Trophoblast cell (in vitro differentiated cells and primary cell): ENCODE measurements at regions not wholly inside any gene's neighbourhood (a gene's known extent, or its start where the extent isn't known, plus 50 kb on each side); places are given as distances from the start of the nearest gene placed in this dataset.

Source experiments
- DNase-seq, 2 donors: peaks; one replicate each; pipeline ENCODE4 v3.0.0-alpha.2; 2016
- H2AFZ ChIP-seq: 2 replicates; pipeline ENCODE4 v1.6.1; 2013; ENCODE audit warnings: low read length, moderate library complexity, mild to moderate bottlenecking; ENCODE audit not compliant: insufficient read depth, poor library complexity
- H2AK5ac ChIP-seq: 2 replicates; pipeline ENCODE4 v1.6.1; 2013; ENCODE audit warnings: mild to moderate bottlenecking, low read length
- H2BK120ac ChIP-seq: 2 replicates; pipeline ENCODE4 v1.6.1; 2013; ENCODE audit warnings: low read length, mild to moderate bottlenecking, moderate library complexity; ENCODE audit not compliant: insufficient read depth, poor library complexity
- H2BK12ac ChIP-seq: 2 replicates; pipeline ENCODE4 v1.6.1; 2013; ENCODE audit warnings: mild to moderate bottlenecking, low read length, moderate library complexity
- H2BK5ac ChIP-seq: 2 replicates; pipeline ENCODE4 v1.6.1; 2013; ENCODE audit warnings: low read length, low read depth, moderate library complexity, mild to moderate bottlenecking; ENCODE audit not compliant: poor library complexity
- H3K14ac ChIP-seq: 2 replicates; pipeline ENCODE4 v1.6.1; 2013; ENCODE audit warnings: mild to moderate bottlenecking, low read length
- H3K18ac ChIP-seq: 2 replicates; pipeline ENCODE4 v1.6.1; 2013; ENCODE audit warnings: mild to moderate bottlenecking, low read length
- H3K23ac ChIP-seq: 2 replicates; pipeline ENCODE4 v1.6.1; 2013; ENCODE audit warnings: low read length
- H3K27ac ChIP-seq: 2 replicates; pipeline ENCODE4 v1.5.1; 2013; ENCODE audit warnings: low read depth, mild to moderate bottlenecking, inconsistent platforms, low read length, moderate library complexity
- H3K27me3 ChIP-seq: 2 replicates; pipeline ENCODE4 v1.6.1; 2013; ENCODE audit warnings: inconsistent platforms, mild to moderate bottlenecking, low read length, moderate library complexity; ENCODE audit not compliant: insufficient read depth
- H3K36me3 ChIP-seq, 2 experiments: 1 replicate in 1 of 2; 2 replicates in 1 of 2; pipeline ENCODE4 v1.6.1; 2013; ENCODE audit warnings: low read length in 2 of 2, mild to moderate bottlenecking in 2 of 2, moderate library complexity in 1 of 2; ENCODE audit not compliant: insufficient read depth in 2 of 2, control insufficient read depth in 1 of 2
- H3K4ac ChIP-seq: 2 replicates; pipeline ENCODE4 v1.6.1; 2013; ENCODE audit warnings: low read depth, mild to moderate bottlenecking, low read length, moderate library complexity
- H3K4me1 ChIP-seq, 2 experiments: 1 replicate in 1 of 2; 2 replicates in 1 of 2; pipeline ENCODE4 v1.6.1; 2013; ENCODE audit warnings: low read length in 2 of 2, mild to moderate bottlenecking in 2 of 2, moderate library complexity in 1 of 2; ENCODE audit not compliant: insufficient read depth in 2 of 2, control insufficient read depth in 1 of 2
- H3K4me2 ChIP-seq: 2 replicates; pipeline ENCODE4 v1.6.1; 2013; ENCODE audit warnings: inconsistent platforms, mild to moderate bottlenecking, low read length, moderate library complexity
- H3K4me3 ChIP-seq: 2 replicates; pipeline ENCODE4 v1.5.1; 2013; ENCODE audit warnings: mild to moderate bottlenecking, low read depth, low read length, inconsistent platforms
- H3K79me1 ChIP-seq: one replicate; pipeline ENCODE4 v1.6.1; 2013; ENCODE audit warnings: low read length
- H3K79me2 ChIP-seq: 2 replicates; pipeline ENCODE4 v1.6.1; 2013; ENCODE audit warnings: low read length, mild to moderate bottlenecking; ENCODE audit not compliant: control insufficient read depth, insufficient read depth, poor library complexity
- H3K9ac ChIP-seq: 2 replicates; pipeline ENCODE4 v1.6.1; 2013; ENCODE audit warnings: mild to moderate bottlenecking, low read length
- H3K9me3 ChIP-seq: 2 replicates; pipeline ENCODE4 v1.6.1; 2013; ENCODE audit warnings: low read depth, mild to moderate bottlenecking, control low read depth, inconsistent platforms, low read length; ENCODE audit not compliant: insufficient read depth
- H4K12ac ChIP-seq: 2 replicates; pipeline ENCODE4 v1.6.1; 2013; ENCODE audit warnings: low read depth, mild to moderate bottlenecking, low read length, moderate library complexity
- H4K8ac ChIP-seq: 2 replicates; pipeline ENCODE4 v1.6.1; 2013; ENCODE audit warnings: low read depth, mild to moderate bottlenecking, low read length, moderate library complexity
- H4K91ac ChIP-seq: one replicate; pipeline ENCODE4 v1.6.1; 2013; ENCODE audit warnings: low read depth, mild to moderate bottlenecking, low read length, moderate library complexity
- WGBS: extraction: QIAGEN DNeasy Blood & Tissue Kit; methylation state at CpG from one replicate; pipeline ENCODE4 v1.1.7; 2013; ENCODE audit warnings: missing lambda C conversion rate; ENCODE audit not compliant: insufficient read length, insufficient coverage; ENCODE audit errors: extremely low coverage; 5-methylcytosine and 5-hydroxymethylcytosine counted together

GRCh38 chr12:107553211-107553765 lies 132.3 kb upstream of the PWP1 start:
- no peak overlapping the region for H3K4me3 ChIP-seq
- no peaks in the 10 kb centered on the region for H3K79me2 ChIP-seq
- no peak overlapping the region for H3K4me2 ChIP-seq
- H4K8ac ChIP-seq, result no peak overlapping the region
- no peak overlapping the region for H3K9ac ChIP-seq
- H3K27me3 ChIP-seq, result no peaks in the 10 kb centered on the region
- H3K4ac ChIP-seq, result no peak overlapping the region
- no peak overlapping the region for H3K23ac ChIP-seq
- WGBS, result no CpG with 5 or more reads among the region's 4 CpGs
- no peak overlapping the region for H4K91ac ChIP-seq
- H3K14ac ChIP-seq, result no peak overlapping the region
- no peak overlapping the region for H3K27ac ChIP-seq
- no peak overlapping the region for H2AK5ac ChIP-seq
- no peaks in the 10 kb centered on the region for H3K4me1 ChIP-seq
- H3K36me3 ChIP-seq, result no peaks in the 10 kb centered on the region
- DNase-seq, result no peak
- H3K79me1 ChIP-seq, result no peaks in the 10 kb centered on the region
- no peak overlapping the region for H2BK120ac ChIP-seq
- H2BK12ac ChIP-seq, result no peak overlapping the region
- H3K9me3 ChIP-seq, result no peaks in the 10 kb centered on the region
- no peak overlapping the region for H4K12ac ChIP-seq
- H3K18ac ChIP-seq, result no peak overlapping the region
- H2BK5ac ChIP-seq, result no peak overlapping the region
- no peak overlapping the region for H2AFZ ChIP-seq

GRCh38 chr12:107554941-107555340 lies 130.7 kb upstream of the PWP1 start:
- Histone ChIP-seq H3K23ac (no peak overlapping the region), H3K27me3 (no peaks in the 10 kb centered on the region), H3K27ac (no peak overlapping the region), H3K4me1 (no peaks in the 10 kb centered on the region), H3K18ac (no peak overlapping the region), H2BK12ac (no peak overlapping the region), H4K91ac (no peak overlapping the region), H3K14ac (no peak overlapping the region), H3K79me1 (no peaks in the 10 kb centered on the region), H3K4ac (no peak overlapping the region), H4K8ac (no peak overlapping the region), H2AFZ (no peak overlapping the region), H3K4me2 (no peak overlapping the region), H3K36me3 (no peaks in the 10 kb centered on the region), H3K79me2 (no peaks in the 10 kb centered on the region), H2BK120ac (no peak overlapping the region), H3K9me3 (no peaks in the 10 kb centered on the region), H4K12ac (no peak overlapping the region), H2AK5ac (no peak overlapping the region), H3K9ac (no peak overlapping the region), H3K4me3 (no peak overlapping the region), H2BK5ac (no peak overlapping the region)
- no peak for DNase-seq
- no CpG with 5 or more reads among the region's 4 CpGs for WGBS

- no peak overlapping the region for H2AK5ac ChIP-seq
- H4K8ac ChIP-seq, result no peak overlapping the region
- no peak overlapping the region for H3K9ac ChIP-seq
- H3K79me1 ChIP-seq, result no peaks in the 10 kb centered on the region
- H3K4me2 ChIP-seq, result no peak overlapping the region
- H3K4ac ChIP-seq, result no peak overlapping the region
- no peak overlapping the region for H3K27ac ChIP-seq
- H2BK5ac ChIP-seq, result no peak overlapping the region
- H3K23ac ChIP-seq, result no peak overlapping the region
- DNase-seq, result no peak
- H3K9me3 ChIP-seq, result no peaks in the 10 kb centered on the region
- no peak overlapping the region for H3K18ac ChIP-seq
- H2BK120ac ChIP-seq, result no peak overlapping the region
- no peaks in the 10 kb centered on the region for H3K27me3 ChIP-seq
- H3K4me1 ChIP-seq, result peaks cover 0 to 2% of the 10 kb centered on the region in 2 experiments
- H2AFZ ChIP-seq, result no peak overlapping the region
- no peak overlapping the region for H4K91ac ChIP-seq
- WGBS, result no CpG with 5 or more reads among the region's 5 CpGs
- H3K4me3 ChIP-seq, result no peak overlapping the region
- H3K79me2 ChIP-seq, result no peaks in the 10 kb centered on the region
- H4K12ac ChIP-seq, result no peak overlapping the region
- H3K14ac ChIP-seq, result no peak overlapping the region
- no peak overlapping the region for H2BK12ac ChIP-seq
- H3K36me3 ChIP-seq, result no peaks in the 10 kb centered on the region
These were observed 128.6 kb upstream of the PWP1 start for GRCh38 chr12:107557026-107557425.

- no peak overlapping the region for H2AFZ ChIP-seq
- H3K27ac ChIP-seq, result no peak overlapping the region
- no peak for DNase-seq
- H3K18ac ChIP-seq, result no peak overlapping the region
- H3K9ac ChIP-seq, result no peak overlapping the region
- H3K36me3 ChIP-seq, result no peaks in the 10 kb centered on the region
- no peak overlapping the region for H2AK5ac ChIP-seq
- no peak overlapping the region for H4K8ac ChIP-seq
- no peak overlapping the region for H2BK5ac ChIP-seq
- no peaks in the 10 kb centered on the region for H3K79me1 ChIP-seq
- H3K9me3 ChIP-seq, result no peaks in the 10 kb centered on the region
- H4K12ac ChIP-seq, result no peak overlapping the region
- H3K23ac ChIP-seq, result no peak overlapping the region
- H2BK120ac ChIP-seq, result no peak overlapping the region
- H3K4ac ChIP-seq, result no peak overlapping the region
- no peak overlapping the region for H3K14ac ChIP-seq
- no peaks in the 10 kb centered on the region for H3K27me3 ChIP-seq
- no peak overlapping the region for H2BK12ac ChIP-seq
- no peaks in the 10 kb centered on the region for H3K79me2 ChIP-seq
- peaks cover 0 to 2% of the 10 kb centered on the region in 2 experiments for H3K4me1 ChIP-seq
- H4K91ac ChIP-seq, result no peak overlapping the region
- H3K4me2 ChIP-seq, result no peak overlapping the region
- H3K4me3 ChIP-seq, result no peak overlapping the region
- WGBS, result no CpG with 5 or more reads among the region's 4 CpGs
These were observed 128.0 kb upstream of the PWP1 start for GRCh38 chr12:107557589-107558100.
